ENCODE measurements at regions not wholly inside any gene's neighbourhood (a gene's known extent, or its start where the extent isn't known, plus 50 kb on each side); places are given as distances from the start of the nearest gene placed in this dataset.

DNA sequence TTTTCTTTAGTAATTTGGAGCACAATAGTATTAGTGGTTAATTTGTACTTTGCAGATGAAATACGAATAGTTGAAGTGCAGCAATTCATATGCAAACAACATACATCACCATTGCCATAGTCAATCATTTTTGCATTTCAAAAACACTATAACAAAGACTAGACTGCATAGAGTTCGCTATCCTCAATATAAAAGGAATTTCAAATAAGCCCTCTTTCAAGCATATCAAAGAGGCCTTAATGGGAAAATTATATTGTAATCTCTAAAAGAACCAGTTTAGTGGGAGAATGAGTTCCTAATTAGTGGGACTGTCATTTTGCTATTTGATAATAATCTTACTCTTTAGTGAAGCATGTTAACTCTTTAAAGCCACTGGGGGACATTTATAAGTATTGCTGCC, 2302.3 kb upstream of the C9orf72 start:
- TF ChIP-seq, protein P1, sequence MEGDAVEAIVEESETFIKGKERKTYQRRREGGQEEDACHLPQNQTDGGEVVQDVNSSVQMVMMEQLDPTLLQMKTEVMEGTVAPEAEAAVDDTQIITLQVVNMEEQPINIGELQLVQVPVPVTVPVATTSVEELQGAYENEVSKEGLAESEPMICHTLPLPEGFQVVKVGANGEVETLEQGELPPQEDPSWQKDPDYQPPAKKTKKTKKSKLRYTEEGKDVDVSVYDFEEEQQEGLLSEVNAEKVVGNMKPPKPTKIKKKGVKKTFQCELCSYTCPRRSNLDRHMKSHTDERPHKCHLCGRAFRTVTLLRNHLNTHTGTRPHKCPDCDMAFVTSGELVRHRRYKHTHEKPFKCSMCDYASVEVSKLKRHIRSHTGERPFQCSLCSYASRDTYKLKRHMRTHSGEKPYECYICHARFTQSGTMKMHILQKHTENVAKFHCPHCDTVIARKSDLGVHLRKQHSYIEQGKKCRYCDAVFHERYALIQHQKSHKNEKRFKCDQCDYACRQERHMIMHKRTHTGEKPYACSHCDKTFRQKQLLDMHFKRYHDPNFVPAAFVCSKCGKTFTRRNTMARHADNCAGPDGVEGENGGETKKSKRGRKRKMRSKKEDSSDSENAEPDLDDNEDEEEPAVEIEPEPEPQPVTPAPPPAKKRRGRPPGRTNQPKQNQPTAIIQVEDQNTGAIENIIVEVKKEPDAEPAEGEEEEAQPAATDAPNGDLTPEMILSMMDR (IDR thresholded peaks at IDR 0.05 in 2 of 3, conservative IDR thresholded peaks at IDR 0.05 in 1 of 3; ENCODE audit: control insufficient read depth in 2 of 3, extremely low read depth in 1 of 3, insufficient read depth in 1 of 3, low read depth in 3 of 3, low read length in 3 of 3) = no peak
- no peak for TF ChIP-seq POLR2AphosphoS5 (IDR thresholded peaks at IDR 0.05; ENCODE audit: low read length)
